ENCODE measurements at regions not wholly inside any gene's neighbourhood (a gene's known extent, or its start where the extent isn't known, plus 50 kb on each side); places are given as distances from the start of the nearest gene placed in this dataset.

GRCh38 chr3:59540241-59540640 lies 490.4 kb upstream of the CFAP20DC start:
- H3K27ac ChIP-seq (ENCODE audit: low read depth, low read length), result no peak overlapping the region
- no peak overlapping the region for H3K4me3 ChIP-seq (ENCODE audit: low read depth, low read length)
- H3K9ac ChIP-seq (ENCODE audit: low read depth, low read length), result no peak overlapping the region

GRCh38 chr3:59538753-59539432 lies 489.1 kb upstream of the CFAP20DC start:
- Histone ChIP-seq H3K9ac (ENCODE audit: low read depth, low read length) (no peak overlapping the region), H3K27ac (ENCODE audit: low read depth, low read length) (no peak overlapping the region), H3K4me1 (ENCODE audit: control insufficient read depth, insufficient read depth, low read length) (peaks cover 12% of the 10 kb centered on the region), H3K9me3 (ENCODE audit: control insufficient read depth, insufficient read depth, low read length) (no peaks in the 10 kb centered on the region), H3K36me3 (ENCODE audit: control insufficient read depth, insufficient read depth, low read length) (no peaks in the 10 kb centered on the region), H3K27me3 (ENCODE audit: control insufficient read depth, insufficient read depth, low read length) (no peaks in the 10 kb centered on the region), H3K4me3 (ENCODE audit: low read depth, low read length) (no peak overlapping the region)

More at GRCh38 chr3:59540241-59540640, 490.4 kb upstream of the CFAP20DC start:
- Histone ChIP-seq H3K9me3 (ENCODE audit: control insufficient read depth, insufficient read depth, low read length) (no peaks in the 10 kb centered on the region), H3K36me3 (ENCODE audit: control insufficient read depth, insufficient read depth, low read length) (no peaks in the 10 kb centered on the region), H3K27me3 (ENCODE audit: control insufficient read depth, insufficient read depth, low read length) (no peaks in the 10 kb centered on the region), H3K4me1 (ENCODE audit: control insufficient read depth, insufficient read depth, low read length) (peaks cover 12% of the 10 kb centered on the region)

GRCh38 chr3:59535791-59536221 lies 486.0 kb upstream of the CFAP20DC start:
- no peak overlapping the region for H3K27ac ChIP-seq (ENCODE audit: low read depth, low read length)
- H3K9ac ChIP-seq (ENCODE audit: low read depth, low read length), result no peak overlapping the region
- H3K36me3 ChIP-seq (ENCODE audit: control insufficient read depth, insufficient read depth, low read length), result no peaks in the 10 kb centered on the region
- H3K4me1 ChIP-seq (ENCODE audit: control insufficient read depth, insufficient read depth, low read length), result peaks cover 9% of the 10 kb centered on the region
- no peaks in the 10 kb centered on the region for H3K9me3 ChIP-seq (ENCODE audit: control insufficient read depth, insufficient read depth, low read length)
- H3K27me3 ChIP-seq (ENCODE audit: control insufficient read depth, insufficient read depth, low read length), result no peaks in the 10 kb centered on the region
- H3K4me3 ChIP-seq (ENCODE audit: low read depth, low read length), result no peak overlapping the region

GRCh38 chr3:59531994-59532393 lies 482.2 kb upstream of the CFAP20DC start:
- Histone ChIP-seq H3K27me3 (ENCODE audit: control insufficient read depth, insufficient read depth, low read length) (no peaks in the 10 kb centered on the region), H3K36me3 (ENCODE audit: control insufficient read depth, insufficient read depth, low read length) (no peaks in the 10 kb centered on the region), H3K9ac (ENCODE audit: low read depth, low read length) (no peak overlapping the region), H3K4me3 (ENCODE audit: low read depth, low read length) (no peak overlapping the region), H3K4me1 (ENCODE audit: control insufficient read depth, insufficient read depth, low read length) (no peaks in the 10 kb centered on the region), H3K9me3 (ENCODE audit: control insufficient read depth, insufficient read depth, low read length) (no peaks in the 10 kb centered on the region), H3K27ac (ENCODE audit: low read depth, low read length) (no peak overlapping the region)

- Histone ChIP-seq H3K27ac (ENCODE audit: low read depth, low read length) (no peak overlapping the region), H3K27me3 (ENCODE audit: control insufficient read depth, insufficient read depth, low read length) (no peaks in the 10 kb centered on the region), H3K9me3 (ENCODE audit: control insufficient read depth, insufficient read depth, low read length) (no peaks in the 10 kb centered on the region), H3K36me3 (ENCODE audit: control insufficient read depth, insufficient read depth, low read length) (no peaks in the 10 kb centered on the region), H3K4me1 (ENCODE audit: control insufficient read depth, insufficient read depth, low read length) (no peaks in the 10 kb centered on the region), H3K4me3 (ENCODE audit: low read depth, low read length) (no peak overlapping the region), H3K9ac (ENCODE audit: low read depth, low read length) (no peak overlapping the region)
These were observed 481.4 kb upstream of the CFAP20DC start for GRCh38 chr3:59531066-59531745.

- Histone ChIP-seq H3K36me3 (ENCODE audit: control insufficient read depth, insufficient read depth, low read length) (no peaks in the 10 kb centered on the region), H3K27me3 (ENCODE audit: control insufficient read depth, insufficient read depth, low read length) (no peaks in the 10 kb centered on the region), H3K27ac (ENCODE audit: low read depth, low read length) (no peak overlapping the region), H3K4me1 (ENCODE audit: control insufficient read depth, insufficient read depth, low read length) (no peaks in the 10 kb centered on the region), H3K4me3 (ENCODE audit: low read depth, low read length) (no peak overlapping the region), H3K9me3 (ENCODE audit: control insufficient read depth, insufficient read depth, low read length) (no peaks in the 10 kb centered on the region), H3K9ac (ENCODE audit: low read depth, low read length) (no peak overlapping the region)
These were observed 478.4 kb upstream of the CFAP20DC start for GRCh38 chr3:59528251-59528650.

- Histone ChIP-seq H3K4me1 (ENCODE audit: control insufficient read depth, insufficient read depth, low read length) (no peaks in the 10 kb centered on the region), H3K27ac (ENCODE audit: low read depth, low read length) (no peak overlapping the region), H3K9me3 (ENCODE audit: control insufficient read depth, insufficient read depth, low read length) (no peaks in the 10 kb centered on the region), H3K4me3 (ENCODE audit: low read depth, low read length) (no peak overlapping the region), H3K36me3 (ENCODE audit: control insufficient read depth, insufficient read depth, low read length) (no peaks in the 10 kb centered on the region), H3K9ac (ENCODE audit: low read depth, low read length) (no peak overlapping the region), H3K27me3 (ENCODE audit: control insufficient read depth, insufficient read depth, low read length) (no peaks in the 10 kb centered on the region)
These were observed 477.7 kb upstream of the CFAP20DC start for GRCh38 chr3:59527493-59527892.

GRCh38 chr3:59526999-59527398 lies 477.2 kb upstream of the CFAP20DC start:
- H3K27ac ChIP-seq (ENCODE audit: low read depth, low read length), result no peak overlapping the region
- no peaks in the 10 kb centered on the region for H3K36me3 ChIP-seq (ENCODE audit: control insufficient read depth, insufficient read depth, low read length)
- no peaks in the 10 kb centered on the region for H3K27me3 ChIP-seq (ENCODE audit: control insufficient read depth, insufficient read depth, low read length)

GRCh38 chr3:59522550-59522949 lies 472.7 kb upstream of the CFAP20DC start:
- H3K4me3 ChIP-seq (ENCODE audit: low read depth, low read length), result no peak overlapping the region
- H3K27me3 ChIP-seq (ENCODE audit: control insufficient read depth, insufficient read depth, low read length), result no peaks in the 10 kb centered on the region
- no peak overlapping the region for H3K9ac ChIP-seq (ENCODE audit: low read depth, low read length)
- no peaks in the 10 kb centered on the region for H3K36me3 ChIP-seq (ENCODE audit: control insufficient read depth, insufficient read depth, low read length)
- no peak overlapping the region for H3K27ac ChIP-seq (ENCODE audit: low read depth, low read length)
- no peaks in the 10 kb centered on the region for H3K9me3 ChIP-seq (ENCODE audit: control insufficient read depth, insufficient read depth, low read length)
- no peaks in the 10 kb centered on the region for H3K4me1 ChIP-seq (ENCODE audit: control insufficient read depth, insufficient read depth, low read length)

More at GRCh38 chr3:59526999-59527398, 477.2 kb upstream of the CFAP20DC start:
- H3K9ac ChIP-seq (ENCODE audit: low read depth, low read length), result no peak overlapping the region
- H3K4me3 ChIP-seq (ENCODE audit: low read depth, low read length), result no peak overlapping the region
- H3K4me1 ChIP-seq (ENCODE audit: control insufficient read depth, insufficient read depth, low read length), result no peaks in the 10 kb centered on the region
- no peaks in the 10 kb centered on the region for H3K9me3 ChIP-seq (ENCODE audit: control insufficient read depth, insufficient read depth, low read length)

GRCh38 chr3:59519094-59519493 lies 469.3 kb upstream of the CFAP20DC start:
- H3K4me1 ChIP-seq (ENCODE audit: control insufficient read depth, insufficient read depth, low read length), result peaks cover 11% of the 10 kb centered on the region; the same call in 1 of the 2 replicates
- H3K4me3 ChIP-seq (ENCODE audit: low read depth, low read length), result no peak overlapping the region
- H3K27me3 ChIP-seq (ENCODE audit: control insufficient read depth, insufficient read depth, low read length), result no peaks in the 10 kb centered on the region
- no peaks in the 10 kb centered on the region for H3K36me3 ChIP-seq (ENCODE audit: control insufficient read depth, insufficient read depth, low read length)
- no peak overlapping the region for H3K9ac ChIP-seq (ENCODE audit: low read depth, low read length)
- no peaks in the 10 kb centered on the region for H3K9me3 ChIP-seq (ENCODE audit: control insufficient read depth, insufficient read depth, low read length)
- no peak overlapping the region for H3K27ac ChIP-seq (ENCODE audit: low read depth, low read length)

- Histone ChIP-seq H3K36me3 (ENCODE audit: control insufficient read depth, insufficient read depth, low read length) (no peaks in the 10 kb centered on the region), H3K9ac (ENCODE audit: low read depth, low read length) (no peak overlapping the region), H3K4me3 (ENCODE audit: low read depth, low read length) (no peak overlapping the region), H3K4me1 (ENCODE audit: control insufficient read depth, insufficient read depth, low read length) (peaks cover 11% of the 10 kb centered on the region; the same call in 1 of the 2 replicates), H3K9me3 (ENCODE audit: control insufficient read depth, insufficient read depth, low read length) (no peaks in the 10 kb centered on the region), H3K27ac (ENCODE audit: low read depth, low read length) (no peak overlapping the region), H3K27me3 (ENCODE audit: control insufficient read depth, insufficient read depth, low read length) (no peaks in the 10 kb centered on the region)
These were observed 468.6 kb upstream of the CFAP20DC start for GRCh38 chr3:59518283-59519055.

Data from HUES48 (cell line).